ENCODE measurements at regions not wholly inside any gene's neighbourhood (a gene's known extent, or its start where the extent isn't known, plus 50 kb on each side); places are given as distances from the start of the nearest gene placed in this dataset.

GRCh38 chr4:29326004-29326403 lies 1394.2 kb upstream of the PCDH7 start:
- TF ChIP-seq, protein P1, sequence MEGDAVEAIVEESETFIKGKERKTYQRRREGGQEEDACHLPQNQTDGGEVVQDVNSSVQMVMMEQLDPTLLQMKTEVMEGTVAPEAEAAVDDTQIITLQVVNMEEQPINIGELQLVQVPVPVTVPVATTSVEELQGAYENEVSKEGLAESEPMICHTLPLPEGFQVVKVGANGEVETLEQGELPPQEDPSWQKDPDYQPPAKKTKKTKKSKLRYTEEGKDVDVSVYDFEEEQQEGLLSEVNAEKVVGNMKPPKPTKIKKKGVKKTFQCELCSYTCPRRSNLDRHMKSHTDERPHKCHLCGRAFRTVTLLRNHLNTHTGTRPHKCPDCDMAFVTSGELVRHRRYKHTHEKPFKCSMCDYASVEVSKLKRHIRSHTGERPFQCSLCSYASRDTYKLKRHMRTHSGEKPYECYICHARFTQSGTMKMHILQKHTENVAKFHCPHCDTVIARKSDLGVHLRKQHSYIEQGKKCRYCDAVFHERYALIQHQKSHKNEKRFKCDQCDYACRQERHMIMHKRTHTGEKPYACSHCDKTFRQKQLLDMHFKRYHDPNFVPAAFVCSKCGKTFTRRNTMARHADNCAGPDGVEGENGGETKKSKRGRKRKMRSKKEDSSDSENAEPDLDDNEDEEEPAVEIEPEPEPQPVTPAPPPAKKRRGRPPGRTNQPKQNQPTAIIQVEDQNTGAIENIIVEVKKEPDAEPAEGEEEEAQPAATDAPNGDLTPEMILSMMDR (IDR thresholded peaks at IDR 0.05) = no peak
- TF ChIP-seq POLR2A (IDR thresholded peaks at IDR 0.05) (no peak), EP300 (IDR thresholded peaks at IDR 0.05) (no peak)

Measured in tibial nerve (tissue), 4 donors.